KG1 (cell line): ENCODE measurements at regions not wholly inside any gene's neighbourhood (a gene's known extent, or its start where the extent isn't known, plus 50 kb on each side); places are given as distances from the start of the nearest gene placed in this dataset.
"Not testable (repeated sequence)": the region's sequence is repeated elsewhere in the genome, so short reads cannot be mapped to it uniquely, and the experiment has no call there.

ENCODE experiments used
- DNase-seq: peaks from one replicate; lab custom pipeline; 2025; lab: John Stamatoyannopoulos, UW

DNA sequence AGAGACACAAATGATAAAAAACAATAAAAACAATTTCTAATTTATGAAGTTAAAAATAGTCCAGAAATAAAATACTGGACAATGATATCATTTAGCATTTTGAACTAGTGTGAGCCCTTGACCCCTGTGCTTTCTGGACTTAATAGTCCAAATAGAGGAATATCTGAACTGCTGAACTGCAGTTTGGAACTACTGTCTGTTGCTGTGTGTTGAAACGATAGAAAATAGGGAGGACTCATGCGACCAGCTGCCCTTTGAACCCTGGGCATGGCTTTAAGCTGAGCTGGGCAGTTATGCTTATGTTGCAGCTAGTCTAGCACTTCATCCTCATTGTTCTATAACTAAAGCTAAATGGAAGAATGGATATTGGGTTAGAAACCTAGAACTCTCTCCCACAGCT lies 99.5 kb downstream of the FMR1NB start:
- no peak for DNase-seq

GRCh38 chrX:148084611-148085010 lies 103.5 kb downstream of the FMR1NB start:
- no peak for DNase-seq

GRCh38 chrX:148120151-148120550 lies 139.0 kb downstream of the FMR1NB start:
- no peak for DNase-seq

DNA sequence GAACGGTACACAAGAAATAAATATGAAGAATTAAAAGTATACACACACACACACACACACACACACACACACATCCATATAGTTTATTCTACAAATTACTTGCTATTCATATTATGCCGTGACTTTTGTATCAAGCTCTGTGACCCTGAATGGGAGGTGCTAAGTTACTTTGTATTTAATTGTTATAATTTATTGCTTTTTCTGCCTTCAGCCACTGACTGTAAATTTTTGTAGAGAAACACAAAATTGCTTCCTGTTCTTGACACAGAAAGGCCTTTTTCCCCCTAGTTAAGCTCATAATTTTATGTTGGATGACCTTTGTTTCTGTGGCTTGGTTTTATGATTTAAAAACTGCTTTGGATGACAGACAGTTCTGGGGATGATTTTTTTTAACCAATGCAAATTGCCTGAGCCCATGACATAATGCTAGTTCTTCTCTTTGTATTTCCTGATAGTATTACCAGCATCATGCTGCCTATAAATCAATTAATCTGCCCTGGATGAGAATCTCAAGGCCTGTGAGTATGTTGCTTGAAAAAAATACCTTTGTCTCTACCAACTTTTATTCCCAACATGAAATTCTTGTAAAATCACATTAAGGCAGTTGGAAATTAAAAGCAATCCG lies 140.0 kb downstream of the FMR1NB start:
- DNase-seq: no peak

DNA sequence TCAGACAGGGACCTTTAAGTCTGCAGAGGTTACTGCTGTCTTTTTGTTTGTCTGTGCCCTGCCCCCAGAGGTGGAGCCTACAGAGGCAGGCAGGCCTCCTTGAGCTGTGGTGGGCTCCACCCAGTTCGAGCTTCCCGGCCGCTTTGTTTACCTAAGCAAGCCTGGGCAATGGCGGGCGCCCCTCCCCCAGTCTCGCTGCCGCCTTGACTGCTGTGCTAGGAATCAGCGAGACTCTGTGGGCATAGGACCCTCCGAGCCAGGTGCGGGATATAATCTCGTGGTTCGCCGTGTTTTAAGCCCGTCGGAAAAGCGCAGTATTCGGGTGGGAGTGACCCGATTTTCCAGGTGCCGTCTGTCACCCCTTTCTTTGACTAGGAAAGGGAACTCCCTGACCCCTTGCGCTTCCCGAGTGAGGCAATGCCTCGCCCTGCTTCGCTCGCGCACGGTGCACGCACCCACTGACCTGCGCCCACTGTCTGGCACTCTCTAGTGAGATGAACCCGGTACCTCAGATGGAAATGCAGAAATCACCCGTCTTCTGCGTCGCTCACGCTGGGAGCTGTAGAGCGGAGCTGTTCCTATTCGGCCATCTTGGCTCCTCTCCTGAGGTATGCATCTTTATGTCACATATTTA lies 147.9 kb downstream of the FMR1NB start:
- DNase-seq: not testable (repeated sequence)

- DNase-seq: no peak
Measured at GRCh38 chrX:148133105-148133725, 152.1 kb downstream of the FMR1NB start.

DNA sequence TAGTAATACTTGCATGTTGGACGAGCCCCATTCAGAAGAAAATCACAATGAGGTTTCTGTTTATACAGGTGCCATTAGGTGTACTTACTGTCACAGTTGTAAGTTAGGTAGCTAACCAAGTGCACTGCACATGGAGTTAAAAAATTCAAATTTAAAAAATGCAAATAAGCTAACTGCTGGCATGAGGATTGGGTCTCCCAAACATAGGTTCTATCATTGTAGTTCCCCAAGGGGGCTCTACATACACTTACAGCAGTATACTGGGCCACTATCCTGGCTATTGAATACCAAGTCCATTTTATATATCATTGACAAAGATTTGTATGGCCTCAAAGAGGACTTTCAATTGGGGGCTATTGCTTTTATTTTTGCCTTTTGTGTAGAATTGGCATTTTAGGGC lies 153.4 kb downstream of the FMR1NB start:
- DNase-seq: no peak

DNA sequence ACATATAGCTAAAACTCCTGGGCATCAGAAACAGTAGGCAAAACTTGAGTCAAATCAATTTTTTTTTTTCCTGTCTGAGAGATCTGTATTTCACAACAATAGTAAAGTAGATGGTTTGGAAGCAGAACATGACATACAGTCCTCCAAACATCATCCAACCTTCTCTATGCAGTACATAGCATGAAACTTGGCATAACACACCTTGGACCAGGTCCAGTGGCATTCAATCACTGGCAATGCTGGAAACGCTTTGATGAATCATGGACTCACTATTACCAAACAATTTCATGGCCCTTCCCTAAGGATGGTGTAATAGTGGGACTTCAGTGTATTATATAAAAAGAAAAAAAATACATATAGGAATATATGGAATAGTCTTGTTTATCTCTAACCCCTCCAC lies 154.6 kb downstream of the FMR1NB start:
- DNase-seq: no peak

DNA sequence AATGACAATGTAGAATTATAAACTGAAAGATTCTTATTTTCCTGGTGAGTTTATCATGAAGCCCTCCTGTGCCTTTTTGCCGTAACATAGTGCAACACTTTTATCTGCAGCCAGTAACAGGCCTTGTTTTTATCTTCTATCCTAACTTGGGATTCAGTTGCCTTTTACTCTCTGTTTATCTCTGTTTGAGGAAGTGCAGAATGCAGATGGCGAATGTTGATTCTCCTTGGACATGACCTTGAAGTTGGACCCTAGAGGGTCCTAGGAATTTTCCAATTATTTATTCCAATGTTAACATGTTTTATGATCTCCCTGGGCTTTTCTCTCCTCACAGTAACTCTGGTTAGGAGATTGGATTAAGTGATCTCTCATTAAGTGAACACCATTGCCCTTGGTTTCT lies 165.0 kb downstream of the FMR1NB start:
- no peak for DNase-seq

GRCh38 chrX:148156986-148157385 lies 175.8 kb downstream of the FMR1NB start:
- DNase-seq: no peak

DNA sequence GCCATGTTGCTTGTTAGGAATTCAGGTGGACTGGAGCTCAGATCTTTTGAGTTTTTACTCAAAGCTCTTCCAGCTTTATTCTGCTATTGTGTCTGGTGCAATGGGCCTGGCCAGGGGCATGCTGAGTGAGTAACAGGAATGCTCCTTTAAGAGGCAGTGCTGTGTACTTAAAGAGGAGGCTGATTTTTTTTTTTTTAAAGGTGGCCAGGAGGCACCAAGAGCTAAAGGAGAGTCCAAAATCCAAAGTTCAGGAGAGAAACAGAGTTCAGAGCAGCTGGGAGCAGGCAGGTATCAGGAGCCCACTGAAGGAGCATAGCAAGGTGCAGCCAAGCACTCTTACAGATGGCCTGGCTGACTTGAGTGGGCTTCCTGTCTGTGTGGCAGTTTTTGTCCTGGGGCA lies 178.7 kb downstream of the FMR1NB start:
- no peak for DNase-seq

- DNase-seq: no peak
Measured at GRCh38 chrX:148161701-148162100, 180.6 kb downstream of the FMR1NB start.

GRCh38 chrX:148185631-148186030 lies 204.5 kb downstream of the FMR1NB start:
- DNase-seq: no peak

- DNase-seq: no peak
Measured at GRCh38 chrX:148192547-148192946, 211.4 kb downstream of the FMR1NB start.

DNA sequence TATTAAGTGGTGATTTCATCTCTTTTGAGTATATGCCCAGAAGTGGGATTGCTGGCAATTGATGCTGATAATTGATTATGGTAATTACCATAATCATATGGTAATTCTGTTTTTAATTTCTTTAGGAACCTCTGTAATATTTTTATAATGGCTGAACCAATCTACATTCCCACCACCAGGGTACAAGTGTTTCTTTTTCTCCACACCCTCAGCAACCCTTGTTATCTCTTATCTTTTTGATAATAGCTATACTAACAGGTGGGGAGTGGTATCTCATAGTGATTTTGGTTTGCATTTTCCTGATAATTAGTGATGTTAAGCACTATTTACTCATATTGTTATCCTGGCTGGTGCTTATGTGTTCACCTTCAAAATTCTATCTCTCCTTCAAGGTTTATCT lies 212.6 kb downstream of the FMR1NB start:
- DNase-seq: no peak

DNA sequence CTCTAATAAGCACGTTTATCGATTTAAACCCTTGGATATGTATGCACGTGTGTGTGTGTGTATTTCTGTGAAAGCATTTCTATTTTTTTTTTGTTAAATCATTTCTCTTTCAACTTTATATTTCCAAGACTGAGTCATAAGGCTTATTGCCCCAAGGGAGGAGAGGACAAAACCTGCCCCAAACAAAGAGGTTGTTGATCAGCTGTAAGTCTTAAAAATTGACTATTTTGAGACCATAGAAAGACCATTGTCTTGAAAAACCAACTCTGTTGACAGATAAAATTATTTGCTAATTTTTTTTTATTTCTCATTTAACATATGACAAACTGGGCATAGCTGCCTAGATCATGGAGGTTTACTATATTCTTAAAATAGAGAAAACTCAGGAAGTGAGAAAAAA lies 222.4 kb downstream of the FMR1NB start:
- DNase-seq: no peak

- no peak for DNase-seq
Measured at GRCh38 chrX:148204195-148204594, 223.1 kb downstream of the FMR1NB start.

- no peak for DNase-seq
Measured at GRCh38 chrX:148214786-148215185, 233.6 kb downstream of the FMR1NB start.

GRCh38 chrX:148215726-148216125 lies 234.6 kb downstream of the FMR1NB start:
- no peak for DNase-seq

DNA sequence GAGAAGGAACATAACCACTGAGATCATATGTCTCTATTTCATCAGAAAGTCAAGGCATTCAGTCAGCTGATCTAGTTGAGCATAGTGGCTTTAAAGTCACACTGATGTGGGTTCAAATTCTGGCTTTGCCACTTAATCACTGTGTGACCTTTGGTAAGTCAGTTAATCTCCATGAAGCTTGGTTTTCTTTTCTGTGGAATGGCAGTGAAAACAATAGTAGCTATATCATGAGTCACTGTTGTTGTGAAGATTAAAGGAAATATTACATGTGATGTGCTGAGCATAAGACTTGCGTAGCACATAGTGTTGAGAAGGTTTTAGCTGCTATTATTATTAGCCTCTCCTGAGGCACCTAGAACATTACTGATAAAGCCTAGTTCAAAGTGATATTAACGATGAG lies 242.2 kb downstream of the FMR1NB start:
- DNase-seq: no peak

DNA sequence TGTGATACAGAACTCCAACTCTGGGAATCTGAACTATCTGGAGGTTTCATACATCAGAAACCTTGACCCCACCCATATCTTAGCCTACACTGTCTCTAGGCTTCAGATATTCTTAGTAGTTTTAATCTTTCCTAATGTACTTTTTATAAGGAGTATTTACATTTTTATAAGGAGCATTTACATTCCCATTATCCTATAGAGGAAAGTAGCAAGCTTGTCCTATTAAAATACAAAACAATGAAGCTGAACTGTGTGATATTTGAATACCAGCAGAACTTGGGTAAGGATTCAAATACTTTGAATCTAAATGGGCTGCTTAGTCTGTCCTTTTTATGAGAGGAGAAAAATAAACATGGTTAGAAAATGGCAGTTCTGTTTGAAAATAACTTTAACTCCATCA lies 247.4 kb downstream of the FMR1NB start:
- DNase-seq: no peak

DNA sequence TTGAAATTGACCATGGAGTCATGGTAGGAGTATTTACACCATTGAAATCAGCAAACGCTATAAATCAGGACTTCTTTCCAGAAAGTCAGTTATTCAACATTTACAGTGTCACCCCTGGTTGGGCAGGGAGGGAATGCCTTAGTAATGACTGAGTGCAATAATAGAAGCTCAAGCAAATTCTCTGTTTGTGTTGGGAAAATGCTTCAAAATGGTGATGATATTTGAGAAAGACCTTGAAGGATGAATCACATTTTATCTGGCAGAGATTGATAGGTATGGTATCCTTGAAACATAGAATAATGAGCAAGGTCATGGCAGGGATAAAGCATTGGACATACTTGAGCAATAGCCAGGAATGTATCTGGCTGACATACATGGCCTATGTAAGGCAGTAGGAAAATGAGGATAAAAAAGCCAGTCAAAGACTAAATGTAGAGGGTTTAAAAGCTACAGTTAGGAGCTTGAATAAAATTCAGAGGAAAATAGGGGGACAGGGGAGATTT lies 248.7 kb downstream of the FMR1NB start:
- no peak for DNase-seq

DNA sequence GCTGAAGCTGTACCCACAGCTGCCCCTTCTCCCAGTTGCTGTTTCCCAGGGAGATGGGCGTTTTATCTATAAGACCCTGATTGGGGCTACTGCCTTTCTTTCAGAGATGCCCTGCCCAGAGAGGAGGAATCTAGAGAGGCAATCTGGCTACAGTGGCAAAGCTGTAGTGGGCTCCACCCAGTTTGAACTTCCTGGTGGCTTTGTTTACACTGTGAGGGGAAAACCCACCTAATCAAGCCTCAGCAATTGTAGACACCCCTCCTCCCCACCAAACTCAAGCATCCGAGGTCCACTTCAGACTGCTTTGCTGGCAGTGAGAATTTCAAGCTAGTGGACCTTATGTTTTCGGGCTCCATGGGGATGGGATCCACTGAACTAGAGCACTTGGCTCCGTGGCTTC lies 240.4 kb upstream of the AFF2 start:
- no peak for DNase-seq

GRCh38 chrX:148265829-148266228 lies 234.6 kb upstream of the AFF2 start:
- DNase-seq: no peak
